NT2/D1 (cell line): ENCODE measurements at regions not wholly inside any gene's neighbourhood (a gene's known extent, or its start where the extent isn't known, plus 50 kb on each side); places are given as distances from the start of the nearest gene placed in this dataset.
"Not testable (repeated sequence)": the region's sequence is repeated elsewhere in the genome, so short reads cannot be mapped to it uniquely, and the experiment has no call there.

Experiments
- DNase-seq: peaks from one replicate; pipeline ENCODE4 v3.0.0-alpha.2; 2011; ENCODE audit warnings: low read depth, low spot score
- H3K27me3 ChIP-seq: 2 replicates; pipeline ENCODE4 v1.6.0; 2011; ENCODE audit warnings: mild to moderate bottlenecking; ENCODE audit not compliant: insufficient read length, insufficient read depth
- H3K36me3 ChIP-seq: 2 replicates; pipeline ENCODE4 v1.6.1; 2011; ENCODE audit warnings: mild to moderate bottlenecking, low read length, mixed read lengths; ENCODE audit not compliant: insufficient read depth, insufficient read length
- H3K4me1 ChIP-seq: 2 replicates; pipeline ENCODE4 v1.5.1; 2011; ENCODE audit not compliant: insufficient read depth, insufficient read length
- H3K4me3 ChIP-seq: 2 replicates; pipeline ENCODE4 v1.5.1; 2011; ENCODE audit warnings: low read depth; ENCODE audit not compliant: insufficient read length
- H3K9ac ChIP-seq: 2 replicates; pipeline ENCODE4 v1.6.0; 2011; ENCODE audit warnings: low read depth; ENCODE audit not compliant: insufficient read length
- H3K9me3 ChIP-seq: 2 replicates; pipeline ENCODE4 v1.5.1; 2011; ENCODE audit warnings: mild to moderate bottlenecking, low read length; ENCODE audit not compliant: insufficient read depth
- SUZ12 ChIP-seq: IDR thresholded peaks from 2 replicates; pipeline ENCODE4 v1.6.1; 2011; ENCODE audit not compliant: insufficient read length, insufficient read depth; ENCODE audit errors: extremely low read depth
- YY1 ChIP-seq: IDR thresholded peaks from 2 replicates; pipeline ENCODE4 v1.6.1; 2011; ENCODE audit not compliant: insufficient read length, insufficient read depth
- ZNF274 ChIP-seq: IDR thresholded peaks from 2 replicates; pipeline ENCODE4 v1.6.1; 2011; ENCODE audit warnings: mild to moderate bottlenecking, low read depth, low read length

DNA sequence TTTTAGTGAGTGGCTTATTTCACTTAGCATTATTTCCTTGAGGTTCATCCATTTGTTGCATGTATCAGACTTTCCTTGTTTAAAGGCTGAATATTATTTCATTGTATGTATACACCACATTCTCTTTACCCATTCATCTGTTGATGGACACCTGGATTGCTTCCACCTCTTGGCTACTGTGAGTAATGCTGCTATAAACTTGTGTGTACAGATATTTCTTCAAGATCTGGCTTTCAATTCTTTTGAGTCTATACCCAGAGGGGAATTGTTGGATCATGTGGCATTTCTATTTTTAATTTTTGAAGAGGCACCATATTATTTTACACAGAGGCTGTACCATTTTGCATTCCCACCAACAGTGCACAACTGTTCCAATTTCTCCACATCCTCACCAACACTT lies 313.5 kb downstream of the RPLP1 start:
- Histone ChIP-seq H3K9me3 (no peaks in the 10 kb centered on the region), H3K4me3 (no peak overlapping the region), H3K27me3 (no peaks in the 10 kb centered on the region), H3K9ac (no peak overlapping the region), H3K36me3 (no peaks in the 10 kb centered on the region), H3K4me1 (no peaks in the 10 kb centered on the region)
- no peak for TF ChIP-seq SUZ12
- TF ChIP-seq ZNF274, result no peak
- TF ChIP-seq YY1, result no peak
- DNase-seq, result no peak

DNA sequence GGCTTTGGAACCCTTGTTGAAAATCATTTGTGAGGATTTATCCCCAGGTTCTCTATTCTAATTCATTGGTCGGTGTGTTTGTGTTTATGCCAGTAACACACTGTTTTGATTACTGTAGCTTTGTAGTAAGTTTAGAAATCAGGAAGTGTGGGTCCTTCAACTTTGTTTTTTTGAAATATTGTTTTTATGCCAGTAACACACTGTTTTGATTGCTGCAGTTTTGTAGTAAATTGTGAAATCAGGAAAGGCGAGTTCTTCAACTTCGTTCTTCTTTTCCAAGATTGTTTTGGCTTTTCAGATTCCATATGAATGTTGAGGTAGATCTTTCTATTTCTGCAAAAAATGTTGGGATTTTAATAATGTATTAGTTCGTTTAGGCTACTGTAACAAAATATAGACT lies 314.6 kb downstream of the RPLP1 start:
- Histone ChIP-seq H3K9ac (no peak overlapping the region), H3K27me3 (no peaks in the 10 kb centered on the region), H3K4me3 (no peak overlapping the region), H3K36me3 (no peaks in the 10 kb centered on the region), H3K4me1 (no peaks in the 10 kb centered on the region), H3K9me3 (no peaks in the 10 kb centered on the region)
- TF ChIP-seq YY1 (no peak), SUZ12 (no peak), ZNF274 (no peak)
- no peak for DNase-seq

DNA sequence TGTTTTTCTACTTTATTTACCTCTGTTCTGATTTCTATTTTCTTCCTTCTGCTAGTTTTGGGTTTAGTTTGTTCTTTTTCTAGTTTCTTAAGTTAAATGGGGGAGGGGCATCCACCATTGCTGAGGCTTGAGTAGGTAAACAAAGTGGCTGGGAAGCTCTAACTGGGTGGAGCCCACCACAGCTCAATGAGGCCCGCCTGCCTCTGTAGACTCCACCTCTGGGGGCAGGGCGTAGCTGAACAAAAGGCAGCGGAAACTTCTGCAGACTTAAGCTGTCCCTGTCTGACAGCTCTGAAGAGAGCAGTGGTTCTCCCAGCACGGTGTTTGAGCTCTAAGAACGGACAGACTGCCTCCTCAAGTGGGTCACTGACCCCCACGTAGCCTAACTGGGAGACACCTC lies 316.7 kb downstream of the RPLP1 start:
- H3K4me3 ChIP-seq, H3K4me1 ChIP-seq, H3K27me3 ChIP-seq, H3K36me3 ChIP-seq, H3K9me3 ChIP-seq, H3K9ac ChIP-seq: not testable (repeated sequence)
- DNase-seq, result peak; percentile 69

DNA sequence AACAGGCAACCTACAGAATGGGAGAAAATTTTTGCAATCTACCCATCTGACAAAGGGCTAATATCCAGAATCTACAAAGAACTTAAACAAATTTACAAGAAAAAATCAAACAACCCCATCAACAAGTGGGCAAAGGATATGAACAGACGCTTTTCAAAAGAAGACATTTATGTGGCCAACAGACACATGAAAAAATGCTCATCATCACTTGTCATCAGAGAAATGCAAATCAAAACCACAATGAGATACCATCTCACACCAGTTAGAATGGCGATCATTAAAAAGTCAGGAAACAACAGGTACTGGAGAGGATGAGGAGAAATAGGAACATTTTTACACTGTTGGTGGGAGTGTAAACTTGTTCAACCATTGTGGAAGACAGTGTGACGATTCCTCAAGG lies 321.6 kb downstream of the RPLP1 start:
- H3K9ac ChIP-seq, H3K4me3 ChIP-seq, H3K27me3 ChIP-seq, H3K36me3 ChIP-seq, H3K4me1 ChIP-seq, H3K9me3 ChIP-seq, DNase-seq: not testable (repeated sequence)

DNA sequence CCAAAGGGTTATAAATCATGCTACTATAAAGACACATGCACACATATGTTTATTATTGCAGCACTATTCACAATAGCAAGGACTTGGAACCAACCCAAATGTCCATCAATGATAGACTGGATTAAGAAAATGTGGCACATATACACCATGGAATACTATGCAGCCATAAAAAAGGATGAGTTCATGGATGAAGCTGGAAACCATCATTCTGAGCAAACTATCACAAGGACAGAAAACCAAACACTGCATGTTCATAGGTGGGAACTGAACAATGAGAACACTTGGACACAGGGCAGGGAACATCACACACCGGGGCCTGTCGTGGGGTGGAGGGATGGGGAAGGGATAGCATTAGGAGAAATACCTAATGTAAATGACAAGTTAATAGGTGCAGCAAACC lies 322.1 kb downstream of the RPLP1 start:
- not testable (repeated sequence) for H3K27me3 ChIP-seq, H3K36me3 ChIP-seq, DNase-seq, H3K9me3 ChIP-seq, H3K4me3 ChIP-seq, H3K9ac ChIP-seq, H3K4me1 ChIP-seq

DNA sequence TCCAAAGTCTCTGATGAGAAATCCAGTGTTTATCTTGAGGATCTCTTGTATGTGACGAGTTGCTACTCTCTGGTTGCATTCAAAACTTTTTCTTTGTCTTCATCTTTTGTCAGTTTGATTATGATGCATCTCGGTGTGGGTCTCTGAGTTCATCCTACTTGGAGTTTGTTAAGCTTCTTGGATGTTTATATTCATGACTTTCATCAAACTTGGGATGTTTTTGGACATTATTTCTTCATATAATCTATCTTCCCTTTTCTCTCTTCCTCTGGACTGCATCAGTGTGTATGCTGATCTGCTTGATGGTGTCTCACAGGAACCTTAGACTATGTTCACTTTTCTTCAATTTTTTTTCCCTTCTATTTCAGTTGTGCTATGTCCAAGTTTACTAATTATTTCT lies 320.4 kb downstream of the TLE3 start:
- no peak for DNase-seq
- H3K9me3 ChIP-seq, result peaks cover 7% of the 10 kb centered on the region
- H3K27me3 ChIP-seq, result no peaks in the 10 kb centered on the region
- H3K9ac ChIP-seq, result no peak overlapping the region
- no peaks in the 10 kb centered on the region for H3K36me3 ChIP-seq
- TF ChIP-seq SUZ12 (no peak), YY1 (no peak), ZNF274 (no peak)
- peaks cover 8% of the 10 kb centered on the region for H3K4me1 ChIP-seq
- H3K4me3 ChIP-seq, result no peak overlapping the region

DNA sequence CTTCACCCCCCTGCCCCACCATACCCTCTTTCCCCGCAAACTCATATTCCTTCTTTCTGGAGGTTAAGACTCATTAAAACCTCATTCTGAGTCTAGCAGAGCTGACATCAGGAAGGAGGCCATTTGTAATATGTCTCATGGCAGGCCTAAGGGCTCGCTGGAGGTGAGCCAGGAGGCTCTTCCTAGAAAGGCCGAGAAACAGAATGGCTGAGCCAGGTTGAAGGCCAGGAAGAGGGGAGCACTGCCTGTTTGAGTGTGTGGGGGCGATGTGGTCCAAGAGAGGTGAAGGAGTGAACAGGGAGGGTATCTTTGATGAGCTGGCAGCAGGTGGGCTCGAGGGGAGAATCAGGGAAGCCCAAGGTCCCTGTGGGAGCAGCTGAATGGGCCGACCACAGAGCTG lies 317.3 kb downstream of the TLE3 start:
- TF ChIP-seq SUZ12 (no peak), ZNF274 (no peak), YY1 (no peak)
- no peaks in the 10 kb centered on the region for H3K36me3 ChIP-seq
- peaks cover 7% of the 10 kb centered on the region for H3K9me3 ChIP-seq
- peaks cover 8% of the 10 kb centered on the region for H3K4me1 ChIP-seq
- DNase-seq, result no peak
- no peak overlapping the region for H3K4me3 ChIP-seq
- H3K27me3 ChIP-seq, result no peaks in the 10 kb centered on the region
- H3K9ac ChIP-seq, result no peak overlapping the region

DNA sequence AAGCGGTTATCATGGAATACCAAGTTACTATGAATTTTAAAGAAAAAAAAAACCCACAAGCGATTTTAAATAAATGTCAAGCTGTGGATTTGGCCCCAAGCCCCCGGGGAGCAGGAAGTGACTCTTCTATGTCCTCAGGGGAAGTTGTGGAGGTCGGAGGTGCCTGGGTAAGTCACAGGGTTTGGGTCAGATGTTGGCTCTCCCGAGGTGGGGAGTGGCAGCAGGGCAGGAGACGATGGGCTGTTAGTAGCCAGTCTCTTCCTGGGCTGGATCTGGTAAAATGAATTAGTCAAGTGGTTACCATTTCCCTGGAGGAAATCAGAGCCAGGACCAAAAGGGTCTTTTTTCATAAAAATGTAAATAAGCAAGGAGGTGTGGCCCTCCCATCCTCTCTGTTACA lies 316.7 kb downstream of the TLE3 start:
- no peak for TF ChIP-seq SUZ12
- no peak for TF ChIP-seq ZNF274
- TF ChIP-seq YY1, result no peak
- peaks cover 7% of the 10 kb centered on the region for H3K9me3 ChIP-seq
- no peak overlapping the region for H3K9ac ChIP-seq
- DNase-seq, result no peak
- no peak overlapping the region for H3K4me3 ChIP-seq
- no peaks in the 10 kb centered on the region for H3K36me3 ChIP-seq
- peaks cover 8% of the 10 kb centered on the region for H3K4me1 ChIP-seq
- H3K27me3 ChIP-seq, result no peaks in the 10 kb centered on the region
